Osteoblast (primary cell): ENCODE measurements at regions not wholly inside any gene's neighbourhood (a gene's known extent, or its start where the extent isn't known, plus 50 kb on each side); places are given as distances from the start of the nearest gene placed in this dataset.

ENCODE experiments used
- DNase-seq: peaks from one replicate; pipeline ENCODE4 v3.0.0; 2011; ENCODE audit warnings: low spot score, mixed read lengths; ENCODE audit not compliant: insufficient read length; ENCODE audit errors: missing footprints
- H2AFZ ChIP-seq: 2 replicates; pipeline ENCODE4 v1.6.0; 2011; ENCODE audit warnings: mild to moderate bottlenecking, low read length
- H3K27ac ChIP-seq: 2 replicates; pipeline ENCODE4 v1.5.1; 2011; ENCODE audit warnings: mild to moderate bottlenecking, low read depth, low read length, moderate library complexity
- H3K27me3 ChIP-seq: 2 replicates; pipeline ENCODE4 v1.6.0; 2012; ENCODE audit warnings: mild to moderate bottlenecking, control low read depth, inconsistent platforms, low read length, moderate library complexity; ENCODE audit not compliant: insufficient read depth
- H3K36me3 ChIP-seq: 2 replicates; pipeline ENCODE4 v1.5.1; 2011; ENCODE audit warnings: mild to moderate bottlenecking, low read length, control low read depth, moderate library complexity; ENCODE audit not compliant: insufficient read depth
- H3K4me1 ChIP-seq: 2 replicates; pipeline ENCODE4 v1.5.1; 2011; ENCODE audit warnings: mild to moderate bottlenecking, low read length, control low read depth, moderate library complexity; ENCODE audit not compliant: insufficient read depth
- H3K4me2 ChIP-seq: 2 replicates; pipeline ENCODE4 v1.6.0; 2011; ENCODE audit warnings: mild to moderate bottlenecking, low read length; ENCODE audit not compliant: insufficient read depth
- H3K4me3 ChIP-seq: fragments of 200-600 bp; sonication (generic); 3 replicates; pipeline ENCODE4 v1.5.1; 2012; ENCODE audit warnings: mild to moderate bottlenecking, low read length, inconsistent platforms; ENCODE audit not compliant: insufficient read depth
- H3K79me2 ChIP-seq: 2 replicates; pipeline ENCODE4 v1.6.0; 2012; ENCODE audit warnings: mild to moderate bottlenecking, low read length, control low read depth, inconsistent platforms; ENCODE audit not compliant: insufficient read depth
- H3K9me3 ChIP-seq: 2 replicates; pipeline ENCODE4 v1.5.1; 2011; ENCODE audit warnings: low read depth, low read length, control low read depth
- H4K20me1 ChIP-seq: 2 replicates; pipeline ENCODE4 v1.6.0; 2012; ENCODE audit warnings: mild to moderate bottlenecking, low read length, control low read depth; ENCODE audit not compliant: insufficient read depth
- TF ChIP-seq, protein P1 (sequence below): IDR thresholded peaks from 2 replicates; pipeline ENCODE4 v1.5.1; 2011; ENCODE audit warnings: mild to moderate bottlenecking, low read depth, low read length, moderate library complexity; ENCODE audit errors: extremely low read depth

- Histone ChIP-seq H2AFZ (no peak overlapping the region), H3K4me3 (no peak overlapping the region), H3K79me2 (no peaks in the 10 kb centered on the region), H4K20me1 (no peaks in the 10 kb centered on the region), H3K9me3 (peaks cover 4% of the 10 kb centered on the region), H3K4me2 (no peak overlapping the region), H3K4me1 (no peaks in the 10 kb centered on the region), H3K27ac (no peak overlapping the region), H3K27me3 (no peaks in the 10 kb centered on the region), H3K36me3 (no peaks in the 10 kb centered on the region)
- TF ChIP-seq, protein P1, sequence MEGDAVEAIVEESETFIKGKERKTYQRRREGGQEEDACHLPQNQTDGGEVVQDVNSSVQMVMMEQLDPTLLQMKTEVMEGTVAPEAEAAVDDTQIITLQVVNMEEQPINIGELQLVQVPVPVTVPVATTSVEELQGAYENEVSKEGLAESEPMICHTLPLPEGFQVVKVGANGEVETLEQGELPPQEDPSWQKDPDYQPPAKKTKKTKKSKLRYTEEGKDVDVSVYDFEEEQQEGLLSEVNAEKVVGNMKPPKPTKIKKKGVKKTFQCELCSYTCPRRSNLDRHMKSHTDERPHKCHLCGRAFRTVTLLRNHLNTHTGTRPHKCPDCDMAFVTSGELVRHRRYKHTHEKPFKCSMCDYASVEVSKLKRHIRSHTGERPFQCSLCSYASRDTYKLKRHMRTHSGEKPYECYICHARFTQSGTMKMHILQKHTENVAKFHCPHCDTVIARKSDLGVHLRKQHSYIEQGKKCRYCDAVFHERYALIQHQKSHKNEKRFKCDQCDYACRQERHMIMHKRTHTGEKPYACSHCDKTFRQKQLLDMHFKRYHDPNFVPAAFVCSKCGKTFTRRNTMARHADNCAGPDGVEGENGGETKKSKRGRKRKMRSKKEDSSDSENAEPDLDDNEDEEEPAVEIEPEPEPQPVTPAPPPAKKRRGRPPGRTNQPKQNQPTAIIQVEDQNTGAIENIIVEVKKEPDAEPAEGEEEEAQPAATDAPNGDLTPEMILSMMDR, result no peak
- DNase-seq, result no peak
Measured at GRCh38 chr4:103802766-103803165, 83.0 kb upstream of the TACR3 start.

DNA sequence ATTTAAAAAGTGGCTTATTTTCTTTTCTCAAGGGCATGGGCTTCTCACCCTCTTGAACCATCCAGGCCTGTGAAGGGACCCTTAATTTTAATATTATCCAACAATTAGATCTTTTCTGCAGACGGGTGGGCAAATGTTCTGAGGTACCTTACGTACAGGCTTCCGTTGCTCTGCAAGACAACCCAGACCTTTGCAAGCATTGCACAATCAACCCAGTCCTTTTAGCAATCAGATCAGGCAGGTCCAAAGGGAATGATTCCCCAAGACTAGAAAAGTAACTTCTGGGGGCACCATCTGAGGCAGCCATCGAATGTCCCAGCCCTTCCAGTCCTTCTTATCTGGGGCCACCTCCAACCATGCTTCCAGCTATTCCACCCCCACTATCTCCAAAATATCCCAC is 67.3 kb upstream of the TACR3 start:
- Histone ChIP-seq H4K20me1 (no peaks in the 10 kb centered on the region), H3K9me3 (no peaks in the 10 kb centered on the region), H2AFZ (no peak overlapping the region), H3K79me2 (no peaks in the 10 kb centered on the region), H3K4me2 (no peak overlapping the region), H3K4me3 (no peak overlapping the region), H3K36me3 (no peaks in the 10 kb centered on the region), H3K27me3 (no peaks in the 10 kb centered on the region), H3K4me1 (no peaks in the 10 kb centered on the region), H3K27ac (no peak overlapping the region)
- DNase-seq, result no peak
- TF ChIP-seq, protein P1, result no peak

DNA sequence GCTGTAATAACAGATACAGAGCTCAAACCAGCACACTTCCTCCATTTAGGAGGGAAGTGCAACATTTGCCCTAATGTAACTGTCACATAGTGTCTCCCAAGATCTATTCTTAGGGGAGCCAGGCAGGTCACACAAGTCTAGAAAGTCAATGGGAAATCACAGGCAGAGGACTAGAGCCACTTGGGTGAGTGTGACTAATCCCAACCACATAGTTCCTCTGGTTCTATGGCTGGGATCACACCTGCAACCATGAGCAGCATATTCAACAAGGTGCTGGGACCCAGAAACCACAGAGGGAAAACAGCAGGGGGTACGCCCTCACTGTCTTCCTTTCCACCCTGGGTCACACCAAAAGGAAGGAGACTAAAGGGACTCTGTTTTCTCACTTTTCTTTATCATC is 66.8 kb upstream of the TACR3 start:
- H4K20me1 ChIP-seq, result no peaks in the 10 kb centered on the region
- no peak overlapping the region for H2AFZ ChIP-seq
- no peaks in the 10 kb centered on the region for H3K9me3 ChIP-seq
- TF ChIP-seq, protein P1, result no peak
- H3K27ac ChIP-seq, result no peak overlapping the region
- no peaks in the 10 kb centered on the region for H3K79me2 ChIP-seq
- H3K27me3 ChIP-seq, result no peaks in the 10 kb centered on the region
- no peaks in the 10 kb centered on the region for H3K36me3 ChIP-seq
- no peaks in the 10 kb centered on the region for H3K4me1 ChIP-seq
- no peak overlapping the region for H3K4me2 ChIP-seq
- DNase-seq, result no peak
- H3K4me3 ChIP-seq, result no peak overlapping the region

GRCh38 chr4:103786014-103786413 is 66.2 kb upstream of the TACR3 start:
- TF ChIP-seq, protein P1, result no peak
- DNase-seq, result no peak

More at GRCh38 chr4:103786014-103786413, 66.2 kb upstream of the TACR3 start:
- no peaks in the 10 kb centered on the region for H3K36me3 ChIP-seq
- no peaks in the 10 kb centered on the region for H4K20me1 ChIP-seq
- H3K27ac ChIP-seq, result no peak overlapping the region
- H3K4me2 ChIP-seq, result no peak overlapping the region
- no peaks in the 10 kb centered on the region for H3K27me3 ChIP-seq
- no peak overlapping the region for H3K4me3 ChIP-seq
- no peaks in the 10 kb centered on the region for H3K4me1 ChIP-seq
- H3K9me3 ChIP-seq, result no peaks in the 10 kb centered on the region
- no peaks in the 10 kb centered on the region for H3K79me2 ChIP-seq
- no peak overlapping the region for H2AFZ ChIP-seq
